OCI-LY3 (cell line): ENCODE measurements at regions not wholly inside any gene's neighbourhood (a gene's known extent, or its start where the extent isn't known, plus 50 kb on each side); places are given as distances from the start of the nearest gene placed in this dataset.

ENCODE experiments used
- EZH2phosphoT487 ChIP-seq: fragments of 200-600 bp; shearing (Covaris generic); IDR thresholded peaks from 2 replicates; pipeline ENCODE4 v1.6.1; 2018; ENCODE audit warnings: antibody characterized with exemption, mixed run types, low read depth
- TF ChIP-seq, protein P1 (sequence below): fragments of 200-600, 300-600 bp; sonication (generic); IDR thresholded peaks from 2 replicates; pipeline ENCODE4 v1.5.1; 2014; ENCODE audit warnings: antibody characterized with exemption, low read length, low read depth

DNA sequence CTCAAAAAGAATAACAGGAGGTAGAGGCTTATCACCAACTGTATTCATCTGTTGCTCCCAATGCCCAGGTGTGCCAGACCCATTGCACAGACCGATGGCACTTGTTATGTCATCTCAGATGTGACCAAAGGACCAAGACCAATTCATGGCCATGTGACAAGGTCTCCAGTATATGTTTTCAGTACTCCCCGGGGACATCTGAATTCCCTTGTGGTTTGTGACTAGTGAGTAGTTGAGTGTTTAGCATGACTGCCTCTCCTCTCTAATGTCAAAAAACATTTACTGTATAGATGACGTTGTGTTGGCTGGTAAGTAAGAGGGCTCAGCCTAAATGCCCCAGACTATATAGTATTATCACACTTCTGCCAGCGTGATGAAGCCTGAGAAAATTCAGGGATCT is 202.1 kb upstream of the SMIM30 start:
- TF ChIP-seq, protein P1, sequence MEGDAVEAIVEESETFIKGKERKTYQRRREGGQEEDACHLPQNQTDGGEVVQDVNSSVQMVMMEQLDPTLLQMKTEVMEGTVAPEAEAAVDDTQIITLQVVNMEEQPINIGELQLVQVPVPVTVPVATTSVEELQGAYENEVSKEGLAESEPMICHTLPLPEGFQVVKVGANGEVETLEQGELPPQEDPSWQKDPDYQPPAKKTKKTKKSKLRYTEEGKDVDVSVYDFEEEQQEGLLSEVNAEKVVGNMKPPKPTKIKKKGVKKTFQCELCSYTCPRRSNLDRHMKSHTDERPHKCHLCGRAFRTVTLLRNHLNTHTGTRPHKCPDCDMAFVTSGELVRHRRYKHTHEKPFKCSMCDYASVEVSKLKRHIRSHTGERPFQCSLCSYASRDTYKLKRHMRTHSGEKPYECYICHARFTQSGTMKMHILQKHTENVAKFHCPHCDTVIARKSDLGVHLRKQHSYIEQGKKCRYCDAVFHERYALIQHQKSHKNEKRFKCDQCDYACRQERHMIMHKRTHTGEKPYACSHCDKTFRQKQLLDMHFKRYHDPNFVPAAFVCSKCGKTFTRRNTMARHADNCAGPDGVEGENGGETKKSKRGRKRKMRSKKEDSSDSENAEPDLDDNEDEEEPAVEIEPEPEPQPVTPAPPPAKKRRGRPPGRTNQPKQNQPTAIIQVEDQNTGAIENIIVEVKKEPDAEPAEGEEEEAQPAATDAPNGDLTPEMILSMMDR = no peak
- TF ChIP-seq EZH2phosphoT487 = no peak
